ENCODE measurements at regions not wholly inside any gene's neighbourhood (a gene's known extent, or its start where the extent isn't known, plus 50 kb on each side); places are given as distances from the start of the nearest gene placed in this dataset.
"Not testable (repeated sequence)": the region's sequence is repeated elsewhere in the genome, so short reads cannot be mapped to it uniquely, and the experiment has no call there.

- no peak for TF ChIP-seq CTCF (IDR thresholded peaks at IDR 0.05; ENCODE audit: control insufficient read depth, insufficient read depth, low read depth, low read length, missing control alignments)
- DNase-seq (ENCODE audit: low read depth): no peak
- no peak overlapping the region for H3K4me3 ChIP-seq (ENCODE audit: control insufficient read depth, low read depth, low read length)
These were observed 142.7 kb downstream of the TSEN15 start for GRCh38 chr1:184194236-184194635.

GRCh38 chr1:184195722-184196121 lies 144.2 kb downstream of the TSEN15 start:
- not testable (repeated sequence) for H3K4me3 ChIP-seq (ENCODE audit: control insufficient read depth, low read depth, low read length); DNase-seq (ENCODE audit: low read depth)

GRCh38 chr1:184197831-184198230 lies 146.3 kb downstream of the TSEN15 start:
- DNase-seq (ENCODE audit: low read depth): no peak
- TF ChIP-seq CTCF (IDR thresholded peaks at IDR 0.05; ENCODE audit: control insufficient read depth, insufficient read depth, low read depth, low read length, missing control alignments): no peak
- H3K4me3 ChIP-seq (ENCODE audit: control insufficient read depth, low read depth, low read length): no peak overlapping the region

- DNase-seq (ENCODE audit: low read depth): no peak
- H3K4me3 ChIP-seq (ENCODE audit: control insufficient read depth, low read depth, low read length): no peak overlapping the region
- TF ChIP-seq CTCF (IDR thresholded peaks at IDR 0.05; ENCODE audit: control insufficient read depth, insufficient read depth, low read depth, low read length, missing control alignments): no peak
These were observed 147.5 kb downstream of the TSEN15 start for GRCh38 chr1:184199036-184199435.

GRCh38 chr1:184199438-184200085 lies 148.0 kb downstream of the TSEN15 start:
- TF ChIP-seq CTCF (IDR thresholded peaks at IDR 0.05; ENCODE audit: control insufficient read depth, insufficient read depth, low read depth, low read length, missing control alignments): no peak
- DNase-seq (ENCODE audit: low read depth): no peak
- H3K4me3 ChIP-seq (ENCODE audit: control insufficient read depth, low read depth, low read length): no peak overlapping the region

GRCh38 chr1:184208622-184209021 lies 157.1 kb downstream of the TSEN15 start:
- H3K4me3 ChIP-seq (ENCODE audit: control insufficient read depth, low read depth, low read length): no peak overlapping the region
- TF ChIP-seq CTCF (IDR thresholded peaks at IDR 0.05; ENCODE audit: control insufficient read depth, insufficient read depth, low read depth, low read length, missing control alignments): no peak
- DNase-seq (ENCODE audit: low read depth): no peak

GRCh38 chr1:184210031-184210430 lies 158.5 kb downstream of the TSEN15 start:
- TF ChIP-seq CTCF (IDR thresholded peaks at IDR 0.05; ENCODE audit: control insufficient read depth, insufficient read depth, low read depth, low read length, missing control alignments): no peak
- peak; percentile 46 for DNase-seq (ENCODE audit: low read depth)
- H3K4me3 ChIP-seq (ENCODE audit: control insufficient read depth, low read depth, low read length): no peak overlapping the region
